ENCODE measurements at regions not wholly inside any gene's neighbourhood (a gene's known extent, or its start where the extent isn't known, plus 50 kb on each side); places are given as distances from the start of the nearest gene placed in this dataset.

- TF ChIP-seq, protein P1, sequence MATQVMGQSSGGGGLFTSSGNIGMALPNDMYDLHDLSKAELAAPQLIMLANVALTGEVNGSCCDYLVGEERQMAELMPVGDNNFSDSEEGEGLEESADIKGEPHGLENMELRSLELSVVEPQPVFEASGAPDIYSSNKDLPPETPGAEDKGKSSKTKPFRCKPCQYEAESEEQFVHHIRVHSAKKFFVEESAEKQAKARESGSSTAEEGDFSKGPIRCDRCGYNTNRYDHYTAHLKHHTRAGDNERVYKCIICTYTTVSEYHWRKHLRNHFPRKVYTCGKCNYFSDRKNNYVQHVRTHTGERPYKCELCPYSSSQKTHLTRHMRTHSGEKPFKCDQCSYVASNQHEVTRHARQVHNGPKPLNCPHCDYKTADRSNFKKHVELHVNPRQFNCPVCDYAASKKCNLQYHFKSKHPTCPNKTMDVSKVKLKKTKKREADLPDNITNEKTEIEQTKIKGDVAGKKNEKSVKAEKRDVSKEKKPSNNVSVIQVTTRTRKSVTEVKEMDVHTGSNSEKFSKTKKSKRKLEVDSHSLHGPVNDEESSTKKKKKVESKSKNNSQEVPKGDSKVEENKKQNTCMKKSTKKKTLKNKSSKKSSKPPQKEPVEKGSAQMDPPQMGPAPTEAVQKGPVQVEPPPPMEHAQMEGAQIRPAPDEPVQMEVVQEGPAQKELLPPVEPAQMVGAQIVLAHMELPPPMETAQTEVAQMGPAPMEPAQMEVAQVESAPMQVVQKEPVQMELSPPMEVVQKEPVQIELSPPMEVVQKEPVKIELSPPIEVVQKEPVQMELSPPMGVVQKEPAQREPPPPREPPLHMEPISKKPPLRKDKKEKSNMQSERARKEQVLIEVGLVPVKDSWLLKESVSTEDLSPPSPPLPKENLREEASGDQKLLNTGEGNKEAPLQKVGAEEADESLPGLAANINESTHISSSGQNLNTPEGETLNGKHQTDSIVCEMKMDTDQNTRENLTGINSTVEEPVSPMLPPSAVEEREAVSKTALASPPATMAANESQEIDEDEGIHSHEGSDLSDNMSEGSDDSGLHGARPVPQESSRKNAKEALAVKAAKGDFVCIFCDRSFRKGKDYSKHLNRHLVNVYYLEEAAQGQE (tag by site-specific recombination; IDR thresholded peaks at IDR 0.05), result no peak
- TF ChIP-seq ZNF146 (tag by site-specific recombination; IDR thresholded peaks at IDR 0.05), result no peak
- TF ChIP-seq BCL11A (tag by site-specific recombination; IDR thresholded peaks at IDR 0.05; ENCODE audit: low read depth), result no peak
- TF ChIP-seq HOXA7 (CRISPR knock-in tag; IDR thresholded peaks at IDR 0.05; ENCODE audit: borderline replicate concordance), result no peak
- no peak for TF ChIP-seq ZNF658 (tag by site-specific recombination; IDR thresholded peaks at IDR 0.05)
- TF ChIP-seq TCF7L2 (IDR thresholded peaks at IDR 0.05; ENCODE audit: borderline replicate concordance, low read depth, low read length), result no peak
- TF ChIP-seq, protein P2, sequence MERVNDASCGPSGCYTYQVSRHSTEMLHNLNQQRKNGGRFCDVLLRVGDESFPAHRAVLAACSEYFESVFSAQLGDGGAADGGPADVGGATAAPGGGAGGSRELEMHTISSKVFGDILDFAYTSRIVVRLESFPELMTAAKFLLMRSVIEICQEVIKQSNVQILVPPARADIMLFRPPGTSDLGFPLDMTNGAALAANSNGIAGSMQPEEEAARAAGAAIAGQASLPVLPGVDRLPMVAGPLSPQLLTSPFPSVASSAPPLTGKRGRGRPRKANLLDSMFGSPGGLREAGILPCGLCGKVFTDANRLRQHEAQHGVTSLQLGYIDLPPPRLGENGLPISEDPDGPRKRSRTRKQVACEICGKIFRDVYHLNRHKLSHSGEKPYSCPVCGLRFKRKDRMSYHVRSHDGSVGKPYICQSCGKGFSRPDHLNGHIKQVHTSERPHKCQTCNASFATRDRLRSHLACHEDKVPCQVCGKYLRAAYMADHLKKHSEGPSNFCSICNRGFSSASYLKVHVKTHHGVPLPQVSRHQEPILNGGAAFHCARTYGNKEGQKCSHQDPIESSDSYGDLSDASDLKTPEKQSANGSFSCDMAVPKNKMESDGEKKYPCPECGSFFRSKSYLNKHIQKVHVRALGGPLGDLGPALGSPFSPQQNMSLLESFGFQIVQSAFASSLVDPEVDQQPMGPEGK (tag by site-specific recombination; IDR thresholded peaks at IDR 0.05), result no peak
- TF ChIP-seq SETDB1 (IDR thresholded peaks at IDR 0.05; ENCODE audit: insufficient read length, low read length), result no peak
- no peak for TF ChIP-seq ZBTB11 (tag by site-specific recombination; conservative IDR thresholded peaks at IDR 0.05; ENCODE audit: low read depth)
- TF ChIP-seq CTCF (tag by site-specific recombination; IDR thresholded peaks at IDR 0.05), result no peak
- no peak for TF ChIP-seq ZNF221 (tag by site-specific recombination; IDR thresholded peaks at IDR 0.05; ENCODE audit: borderline replicate concordance)
Observed at GRCh38 chr2:12805033-12805432, 88.3 kb downstream of the TRIB2 start.
